Fibroblast of skin of abdomen (primary cell): ENCODE measurements at regions not wholly inside any gene's neighbourhood (a gene's known extent, or its start where the extent isn't known, plus 50 kb on each side); places are given as distances from the start of the nearest gene placed in this dataset.
"Not testable (repeated sequence)": the region's sequence is repeated elsewhere in the genome, so short reads cannot be mapped to it uniquely, and the experiment has no call there.

Experiments used
- DNase-seq: peaks from one replicate; pipeline ENCODE4 v3.0.0-alpha.2; 2013

DNA sequence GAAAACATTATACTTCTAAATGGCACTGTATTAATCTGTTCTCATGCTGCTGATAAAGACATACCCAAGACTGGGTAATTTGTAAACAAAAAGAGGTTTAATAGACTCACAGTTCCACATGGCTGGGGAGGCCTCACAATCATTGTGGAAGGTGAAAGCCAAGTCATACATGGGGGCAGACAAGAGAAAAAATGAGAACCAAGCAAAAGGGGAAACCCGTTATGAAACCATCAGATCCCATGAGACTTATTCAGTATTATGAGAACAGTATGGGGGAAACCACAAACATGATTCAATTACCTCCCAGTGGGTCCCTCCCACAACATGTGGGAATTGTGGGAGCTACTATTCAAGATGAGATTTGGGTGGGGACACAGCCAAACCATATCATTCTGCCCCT, 408.3 kb downstream of the BMP2 start:
- not testable (repeated sequence) for DNase-seq

- no peak for DNase-seq
Observed at GRCh38 chr20:7178004-7178403, 410.5 kb downstream of the BMP2 start.

DNA sequence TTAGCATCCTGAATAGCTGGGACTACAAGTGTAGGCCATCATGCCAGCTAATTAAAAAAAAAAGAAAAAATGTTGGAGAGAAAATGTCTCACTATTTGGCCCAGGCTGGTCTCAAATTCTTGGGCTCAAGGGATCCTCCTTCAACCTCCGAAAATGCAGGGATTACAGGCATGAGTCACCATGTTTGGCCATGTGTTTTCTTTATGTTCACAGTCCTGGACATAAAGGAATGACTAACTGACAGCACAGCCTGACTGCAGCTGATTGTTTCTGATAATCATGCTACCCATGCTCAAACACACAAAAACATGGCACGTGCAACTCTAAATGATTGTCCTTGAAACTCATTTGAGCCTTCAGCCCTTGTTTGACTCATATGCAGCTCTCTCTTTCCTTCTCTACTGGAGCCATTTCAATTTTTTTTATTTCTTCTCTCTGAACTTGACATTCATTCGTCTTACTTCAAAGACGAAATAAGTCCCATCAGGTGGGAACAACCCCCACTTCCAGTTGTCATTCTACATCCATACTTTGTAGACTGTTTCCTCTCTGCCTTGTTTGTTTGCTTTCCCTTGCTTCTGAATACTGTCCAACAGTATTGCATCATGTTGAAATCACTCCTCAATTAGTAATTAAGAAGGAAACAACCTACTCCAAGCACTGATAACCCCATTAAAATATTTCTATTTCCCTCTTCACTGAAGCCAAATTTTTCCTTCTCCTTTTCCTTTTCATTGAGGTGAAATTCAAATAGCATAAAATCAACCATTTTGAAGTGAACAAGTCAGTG, 413.0 kb downstream of the BMP2 start:
- DNase-seq: peak; percentile 82

DNA sequence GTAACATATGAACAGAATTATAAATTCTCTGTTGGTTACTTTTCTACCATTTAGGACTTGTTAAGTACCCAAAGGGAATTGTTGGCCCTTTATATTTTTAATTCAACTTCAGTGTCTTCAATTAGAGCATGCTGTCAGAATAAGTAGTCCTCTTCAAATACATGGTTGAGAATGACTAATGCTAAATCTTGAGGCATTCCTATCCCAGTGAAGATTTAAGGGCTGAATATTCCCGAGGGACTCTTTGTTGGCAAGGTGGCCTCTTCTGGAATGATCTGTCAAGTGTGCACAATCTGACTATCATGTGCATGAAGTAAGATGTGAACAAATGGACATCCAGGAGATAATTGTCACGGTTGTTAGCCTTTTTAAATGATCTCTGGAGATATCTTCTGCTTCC, 421.7 kb downstream of the BMP2 start:
- peak; percentile 38 for DNase-seq

- no peak for DNase-seq
Observed at GRCh38 chr20:7193681-7194080, 426.2 kb downstream of the BMP2 start.

GRCh38 chr20:7195704-7196103, 428.2 kb downstream of the BMP2 start:
- DNase-seq: peak; percentile 81

DNA sequence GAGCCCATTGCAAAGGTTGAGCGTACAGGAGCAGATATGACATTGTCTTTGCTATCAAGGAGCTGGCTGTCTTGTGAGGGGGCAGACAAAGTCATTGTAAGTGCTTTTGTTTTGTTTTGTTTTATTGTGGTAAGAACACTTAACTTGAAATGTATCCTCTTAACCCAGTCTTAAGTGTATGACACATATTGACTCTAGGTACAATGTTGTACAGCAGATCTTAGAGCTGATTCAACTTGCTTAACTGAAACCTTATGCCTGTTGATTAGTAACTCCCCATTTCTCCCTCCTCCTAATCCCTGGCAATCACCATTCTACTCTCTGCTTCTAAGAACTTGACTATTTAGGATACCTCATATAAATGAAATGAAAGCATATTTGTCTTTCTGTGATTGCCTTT, 429.0 kb downstream of the BMP2 start:
- DNase-seq: peak; percentile 69

DNA sequence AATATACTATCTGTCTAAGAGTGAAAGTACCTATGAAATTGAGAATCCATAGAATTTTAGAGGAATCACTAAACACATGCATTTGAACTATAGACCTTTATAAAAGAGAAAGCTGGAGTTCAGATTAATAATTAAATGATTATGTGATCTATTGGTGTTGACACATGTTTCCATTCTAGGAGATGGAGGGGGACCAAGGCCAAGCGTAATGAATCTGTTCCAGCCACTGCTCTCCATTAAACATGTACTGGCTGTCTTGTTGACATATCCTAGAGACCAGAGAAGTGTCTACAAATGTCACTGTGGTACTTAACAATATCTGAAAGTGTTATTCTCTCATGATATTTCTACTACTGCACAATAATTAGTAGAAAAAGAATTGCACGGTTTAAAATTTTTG, 432.4 kb downstream of the BMP2 start:
- DNase-seq: no peak

DNA sequence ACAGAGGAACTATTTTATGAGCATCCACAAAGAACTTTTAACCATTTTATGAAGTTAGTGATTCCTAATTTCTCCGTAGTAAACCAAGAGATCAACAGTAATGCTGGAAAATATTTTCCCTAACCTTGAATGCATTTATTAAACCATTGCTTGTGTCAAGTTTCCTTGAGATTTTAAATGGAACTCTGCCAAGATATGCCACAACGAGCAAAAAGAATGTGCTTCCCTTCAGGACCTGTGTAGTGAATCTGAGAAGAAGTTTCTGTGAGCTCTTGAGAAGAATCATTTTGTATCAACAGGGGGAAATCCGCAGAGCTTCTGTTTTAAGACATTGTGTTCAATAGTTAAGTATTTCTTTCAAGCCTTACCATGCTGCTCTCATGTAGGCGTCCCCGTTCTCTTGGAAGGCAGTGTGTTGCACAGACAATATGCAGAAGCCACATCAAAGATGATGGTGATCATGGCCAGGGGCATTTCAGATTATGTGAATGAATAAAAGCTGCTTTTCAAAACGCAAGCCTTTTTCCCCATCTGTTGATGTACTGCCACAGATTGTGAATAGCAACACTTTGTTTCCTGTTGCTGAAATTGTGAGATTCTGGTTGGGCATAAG, 439.8 kb downstream of the BMP2 start:
- peak; percentile 42 for DNase-seq

DNA sequence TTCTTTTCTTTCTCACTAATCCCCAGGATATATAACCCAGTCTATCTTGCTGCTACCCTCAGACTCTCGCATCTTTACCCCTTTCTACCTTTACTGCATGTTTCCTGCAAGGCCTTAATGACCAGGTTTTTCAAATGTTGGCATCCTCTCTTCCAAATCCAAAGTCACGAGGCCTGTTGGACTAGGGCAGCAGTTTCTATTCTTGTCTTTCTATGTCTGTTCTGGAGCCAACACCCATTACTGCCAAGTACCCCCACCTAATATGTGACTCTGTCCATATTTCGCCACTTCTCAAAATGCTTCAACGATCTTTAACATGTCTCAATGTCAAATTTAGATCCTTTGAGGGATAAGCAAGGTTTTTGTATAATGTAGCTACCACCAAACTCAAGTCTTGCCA, 443.4 kb downstream of the BMP2 start:
- DNase-seq: no peak

GRCh38 chr20:7214081-7214740, 446.7 kb downstream of the BMP2 start:
- no peak for DNase-seq

DNA sequence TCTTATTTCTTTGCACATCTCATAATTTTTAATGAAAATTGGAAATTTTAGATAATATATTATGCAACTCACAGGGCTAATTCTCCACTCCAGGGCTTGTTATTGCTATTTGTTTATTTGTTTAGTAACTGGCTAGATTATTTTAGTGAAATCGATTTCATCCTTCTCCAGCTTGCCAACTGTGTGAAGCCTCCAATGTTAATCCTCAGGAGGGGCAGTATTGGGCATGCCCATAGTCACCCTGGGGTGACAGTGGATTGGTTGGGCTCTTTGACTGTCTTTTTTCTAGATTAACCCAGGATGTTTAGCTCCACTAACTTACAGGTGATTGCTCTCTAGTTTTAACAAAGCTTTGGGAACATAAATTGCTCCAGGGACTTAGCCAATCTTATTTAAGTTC, 450.1 kb downstream of the BMP2 start:
- no peak for DNase-seq

DNA sequence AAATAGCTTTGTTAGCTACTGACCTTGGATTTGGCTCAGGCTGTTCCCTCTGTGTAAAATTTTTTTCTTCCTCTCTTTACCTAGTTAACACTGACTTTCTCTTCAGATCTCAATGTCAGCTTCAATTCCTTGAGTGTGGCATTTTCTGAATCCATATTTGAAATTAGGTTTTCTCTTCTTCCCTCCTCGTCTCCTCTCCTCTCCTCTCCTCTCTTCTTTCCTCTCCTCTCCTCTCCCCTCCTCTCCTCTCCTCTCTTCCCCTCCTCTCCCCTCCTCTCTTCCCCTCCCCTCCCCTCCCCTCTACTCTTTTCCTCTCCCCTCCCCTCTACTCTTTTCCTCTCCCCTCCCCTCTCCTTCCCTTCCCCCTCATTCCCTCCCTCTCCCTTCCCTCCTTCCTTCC, 453.3 kb downstream of the BMP2 start:
- no peak for DNase-seq

DNA sequence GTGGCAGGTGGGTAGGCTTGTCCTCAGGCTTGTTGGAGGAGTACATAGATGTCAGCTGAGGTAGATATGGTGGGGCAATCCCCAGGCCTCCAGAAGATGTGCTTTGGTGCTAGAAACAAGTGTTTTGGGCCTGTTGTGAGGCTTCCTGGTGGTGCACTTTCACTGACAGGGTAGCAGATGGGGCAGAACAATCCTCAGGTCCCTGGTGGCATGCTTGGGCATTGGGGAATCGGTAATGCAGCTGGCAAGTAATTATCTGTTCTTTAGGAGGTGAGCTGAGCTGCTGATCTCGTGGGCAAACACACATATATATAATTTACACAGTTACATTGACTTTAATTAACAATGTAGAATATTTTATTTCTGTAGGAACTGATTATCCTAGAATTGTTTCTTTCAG, 458.7 kb downstream of the BMP2 start:
- no peak for DNase-seq

GRCh38 chr20:7231303-7231702, 463.8 kb downstream of the BMP2 start:
- DNase-seq: no peak

GRCh38 chr20:7232796-7233195, 465.3 kb downstream of the BMP2 start:
- DNase-seq: no peak

DNA sequence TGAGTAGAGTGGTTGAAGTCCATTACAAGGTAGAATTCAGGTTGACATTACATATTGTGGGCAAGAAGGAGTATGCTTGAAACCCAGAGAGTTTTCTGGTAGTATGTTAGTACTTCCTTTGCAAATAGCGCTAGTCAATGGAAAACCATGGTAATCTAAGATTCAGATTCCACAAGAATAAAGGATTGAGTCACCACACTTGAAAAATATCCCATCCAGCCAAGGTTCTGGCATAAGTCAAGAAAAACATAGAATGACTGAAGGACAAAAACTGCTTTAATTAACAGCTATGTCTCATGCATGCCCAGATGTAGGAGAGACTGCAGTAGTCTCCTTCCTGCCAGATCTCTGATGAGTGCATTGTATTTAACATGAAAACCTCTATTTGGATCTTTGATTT, 469.8 kb downstream of the BMP2 start:
- DNase-seq: peak; percentile 6

- DNase-seq: no peak
Observed at GRCh38 chr20:7240490-7240889, 473.0 kb downstream of the BMP2 start.

GRCh38 chr20:7248281-7249201, 481.1 kb downstream of the BMP2 start:
- peak; percentile 37 for DNase-seq

DNA sequence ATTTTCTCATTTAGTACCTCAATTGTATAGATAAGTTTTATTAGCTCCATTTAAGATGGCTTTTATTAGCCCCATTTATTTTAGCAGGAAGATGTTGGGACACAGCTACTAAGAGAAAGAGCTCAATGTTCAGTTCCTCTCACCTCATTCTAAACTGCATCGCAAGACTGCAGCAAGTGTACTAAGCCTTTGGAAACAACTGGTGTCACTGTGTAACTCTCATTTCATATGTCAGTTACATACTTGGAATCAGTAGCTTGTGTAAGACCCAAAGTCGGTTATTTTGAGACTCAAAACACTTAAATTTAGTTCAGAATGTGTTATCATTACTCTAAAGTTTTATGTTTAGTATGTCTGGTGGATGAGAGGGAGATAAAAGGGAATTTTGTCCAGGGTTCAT, 482.9 kb downstream of the BMP2 start:
- DNase-seq: no peak

GRCh38 chr20:7257099-7257498, 489.6 kb downstream of the BMP2 start:
- no peak for DNase-seq

GRCh38 chr20:7257692-7258466, 490.4 kb downstream of the BMP2 start:
- DNase-seq: no peak
